ENCODE measurements at regions not wholly inside any gene's neighbourhood (a gene's known extent, or its start where the extent isn't known, plus 50 kb on each side); places are given as distances from the start of the nearest gene placed in this dataset.

- H4K8ac ChIP-seq (ENCODE audit: extremely low read depth, insufficient read depth, low read length) = no peak overlapping the region
- no peak overlapping the region for H3K56ac ChIP-seq (replicated peaks; ENCODE audit: insufficient read length, low read depth, low read length)
- H3K27me3 ChIP-seq (replicated peaks in 1 of 4; ENCODE audit: control insufficient read depth in 3 of 4, extremely low read depth in 1 of 4, insufficient read depth in 3 of 4, low read length in 3 of 4) = no peaks in the 10 kb centered on the region
- H3K79me2 ChIP-seq (ENCODE audit: control insufficient read depth in 1 of 2, insufficient read depth in 2 of 2, low read length in 2 of 2) = no peaks in the 10 kb centered on the region
- no peaks in the 10 kb centered on the region; the same call in 1 of the 2 replicates for H3K23me2 ChIP-seq (ENCODE audit: low read depth, low read length)
- H4K91ac ChIP-seq (replicated peaks; ENCODE audit: insufficient read length, low read length) = no peak overlapping the region
- H2BK12ac ChIP-seq (ENCODE audit: low read depth, low read length) = no peak overlapping the region
- H3K36me3 ChIP-seq (ENCODE audit: control insufficient read depth in 2 of 4, insufficient read depth in 4 of 4, low read length in 3 of 4) = no peaks in the 10 kb centered on the region
- CTCF ChIA-PET (ENCODE audit: partially characterized antibody) = no interaction called here
- H2AFZ ChIP-seq (ENCODE audit: low read length) = no peak overlapping the region
- H2BK120ac ChIP-seq (replicated peaks; ENCODE audit: low read depth, low read length) = no peak overlapping the region
- no peak overlapping the region for H3K4me3 ChIP-seq (ENCODE audit: extremely low read depth in 1 of 4, insufficient read depth in 2 of 4, low read depth in 3 of 4, low read length in 4 of 4)
- no peak for DNase-seq (ENCODE audit: low read depth in 1 of 2, low spot score in 2 of 2)
- no peak for FAIRE-seq
- H3K4me2 ChIP-seq (ENCODE audit: insufficient read depth in 1 of 2, low read depth in 2 of 2, low read length in 2 of 2) = no peak overlapping the region
- no peak overlapping the region for H2AK5ac ChIP-seq (ENCODE audit: low read depth, low read length)
- no peaks in the 10 kb centered on the region for H3K9me3 ChIP-seq (ENCODE audit: insufficient read depth in 2 of 2, low read depth in 1 of 2, low read length in 1 of 2)
- no peak overlapping the region for H3K27ac ChIP-seq (ENCODE audit: low read depth, low read length)
- no peak overlapping the region for H3K18ac ChIP-seq (ENCODE audit: extremely low read depth, low read length)
- no peak overlapping the region for H2BK5ac ChIP-seq (ENCODE audit: low read depth, low read length)
- WGBS, 2 experiments (ENCODE audit: extremely low coverage in 1 of 2, insufficient coverage in 1 of 2, insufficient read length in 1 of 2, insufficient replicate concordance in 2 of 2, low coverage in 1 of 2, low lambda C conversion rate in 2 of 2, missing lambda C conversion rate in 1 of 2) = 85% methylated on average over 1 of the region's 1 CpG; no CpG with 5 or more reads in 1 of the 2 experiments
- no peak overlapping the region for H3K14ac ChIP-seq (ENCODE audit: insufficient read length)
- no peak overlapping the region for H2BK20ac ChIP-seq (ENCODE audit: low read length)
- no peaks in the 10 kb centered on the region for H3K79me1 ChIP-seq (ENCODE audit: low read depth, low read length)
- H3K4ac ChIP-seq (replicated peaks; ENCODE audit: insufficient read length, low read depth, low read length) = no peak overlapping the region
- no peaks in the 10 kb centered on the region for H4K20me1 ChIP-seq (replicated peaks in 1 of 2; ENCODE audit: control insufficient read depth in 1 of 2, insufficient read depth in 2 of 2, low read length in 2 of 2)
- H3K4me1 ChIP-seq (replicated peaks in 1 of 4; ENCODE audit: control insufficient read depth in 3 of 4, insufficient read depth in 4 of 4, low read length in 3 of 4) = no peaks in the 10 kb centered on the region
- H3K9ac ChIP-seq (replicated peaks in 1 of 4; ENCODE audit: extremely low read depth in 1 of 4, low read depth in 3 of 4, low read length in 3 of 4) = no peak overlapping the region
- no peak overlapping the region for H2BK15ac ChIP-seq (ENCODE audit: low read length)
- no peak overlapping the region for H4K5ac ChIP-seq (ENCODE audit: insufficient read length, low read depth, low read length)
- H3K23ac ChIP-seq (ENCODE audit: insufficient read length) = no peak overlapping the region
- POLR2A ChIA-PET (ENCODE audit: partially characterized antibody) = no interaction called here
- TF ChIP-seq, protein P1, sequence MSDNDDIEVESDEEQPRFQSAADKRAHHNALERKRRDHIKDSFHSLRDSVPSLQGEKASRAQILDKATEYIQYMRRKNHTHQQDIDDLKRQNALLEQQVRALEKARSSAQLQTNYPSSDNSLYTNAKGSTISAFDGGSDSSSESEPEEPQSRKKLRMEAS (IDR thresholded peaks at IDR 0.05) = no peak
- TF ChIP-seq SP2 (IDR thresholded peaks at IDR 0.05; ENCODE audit: low read length) = no peak
- no peak for TF ChIP-seq USF2 (IDR thresholded peaks at IDR 0.05; ENCODE audit: low read length)
- no peak for TF ChIP-seq SUZ12 (IDR thresholded peaks at IDR 0.05; ENCODE audit: low read length)
- no peak for TF ChIP-seq ASH2L (IDR thresholded peaks at IDR 0.05; ENCODE audit: low read length)
- no peak for TF ChIP-seq E2F6 (IDR thresholded peaks at IDR 0.05)
- no peak for TF ChIP-seq CTBP2 (IDR thresholded peaks at IDR 0.05; ENCODE audit: borderline replicate concordance, insufficient read depth, insufficient read length, low read length)
- TF ChIP-seq ATF2 (IDR thresholded peaks at IDR 0.05; ENCODE audit: low read length) = no peak
- TF ChIP-seq NANOG (IDR thresholded peaks at IDR 0.05; ENCODE audit: insufficient read depth, low read depth, low read length, poor library complexity, severe bottlenecking) = no peak
- TF ChIP-seq JUN (IDR thresholded peaks at IDR 0.05; ENCODE audit: low read depth, low read length) = no peak
- no peak for TF ChIP-seq PHF8 (conservative IDR thresholded peaks at IDR 0.05; ENCODE audit: low read depth, low read length)
Measured at GRCh38 chr11:101262995-101263394, 133.4 kb upstream of the PGR start.
